OCI-LY1 (cell line): ENCODE measurements at regions not wholly inside any gene's neighbourhood (a gene's known extent, or its start where the extent isn't known, plus 50 kb on each side); places are given as distances from the start of the nearest gene placed in this dataset.

Experiments
- CTCF ChIP-seq: fragments of 200-600 bp; sonication (generic), shearing (Covaris generic); IDR thresholded peaks from 2 replicates; pipeline ENCODE4 v1.5.1; 2017; ENCODE audit warnings: mild to moderate bottlenecking, antibody characterized with exemption, low read length, moderate library complexity, mixed read lengths
- EZH2 ChIP-seq: fragments of 200-600 bp; sonication (generic), shearing (Covaris generic); IDR thresholded peaks from 2 replicates; pipeline ENCODE4 v1.8.0; 2017; ENCODE audit warnings: borderline replicate concordance, mixed run types, mild to moderate bottlenecking, antibody characterized with exemption, low read length, moderate library complexity, mixed read lengths

- TF ChIP-seq CTCF (no peak), EZH2 (no peak)
These were observed 590.4 kb upstream of the SEMA6A start for GRCh38 chr5:117165068-117165467.
